ENCODE measurements at regions not wholly inside any gene's neighbourhood (a gene's known extent, or its start where the extent isn't known, plus 50 kb on each side); places are given as distances from the start of the nearest gene placed in this dataset.

DNA sequence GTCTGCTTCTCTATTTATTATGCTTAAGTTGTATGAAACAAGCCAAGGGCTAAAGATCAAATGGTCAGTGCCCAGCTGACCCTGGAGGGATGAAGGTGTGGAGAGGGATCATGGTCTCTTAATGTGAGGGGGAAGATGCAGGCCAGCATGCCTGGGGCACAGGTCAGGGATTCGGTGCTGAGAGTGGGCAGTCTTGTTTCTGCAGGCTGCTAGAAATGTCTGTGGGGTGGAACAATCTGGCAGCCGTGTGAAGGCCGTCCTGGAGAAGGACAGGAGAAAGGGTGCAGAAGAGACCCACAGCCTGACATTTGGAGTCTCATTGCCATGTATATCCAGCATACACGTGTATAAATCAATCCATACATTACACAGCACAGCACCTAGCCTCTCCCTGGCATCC lies 258.3 kb upstream of the MOCS1 start:
- no peak for DNase-seq

DNA sequence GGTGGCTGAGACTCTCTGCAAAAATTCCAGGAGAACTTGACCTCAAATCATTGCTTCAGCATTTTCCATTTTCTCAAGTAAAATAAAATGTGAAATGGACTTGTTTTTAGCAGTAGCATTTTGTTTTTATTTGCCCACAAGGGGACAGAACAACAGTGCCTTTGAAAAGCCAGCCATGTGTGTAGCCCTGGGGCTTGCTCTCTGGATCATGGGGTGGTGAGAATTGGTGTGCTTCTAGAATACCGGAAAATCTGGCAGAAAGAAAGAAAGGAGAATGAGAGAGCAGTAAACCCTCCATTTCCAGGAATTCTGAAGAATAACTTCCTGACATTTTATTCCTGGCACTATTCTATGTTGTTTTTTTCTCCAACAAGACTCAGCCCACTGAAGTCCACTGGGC lies 254.7 kb upstream of the MOCS1 start:
- DNase-seq, result no peak

- no peak for DNase-seq
These were observed 253.4 kb upstream of the MOCS1 start for GRCh38 chr6:40187535-40188144.

DNA sequence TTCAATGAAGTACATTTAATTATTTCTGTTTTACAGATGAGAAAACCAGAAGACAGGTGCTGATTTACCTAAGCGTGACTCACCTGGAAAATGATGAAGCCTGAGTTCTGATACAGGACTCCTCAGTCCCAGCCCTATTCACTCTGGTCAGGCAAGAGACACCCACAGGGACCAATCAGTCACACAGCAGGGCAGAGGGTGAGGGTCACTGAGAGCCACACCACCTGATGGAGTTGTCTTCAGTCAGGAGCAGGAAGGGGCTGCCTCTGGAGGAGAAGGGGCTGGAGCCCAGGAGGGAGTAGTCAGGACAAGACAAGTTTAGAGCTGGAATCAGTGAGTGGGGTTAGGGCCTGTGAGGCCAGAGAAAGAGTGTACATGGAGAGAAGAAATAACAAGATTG lies 251.2 kb upstream of the MOCS1 start:
- no peak for DNase-seq

DNA sequence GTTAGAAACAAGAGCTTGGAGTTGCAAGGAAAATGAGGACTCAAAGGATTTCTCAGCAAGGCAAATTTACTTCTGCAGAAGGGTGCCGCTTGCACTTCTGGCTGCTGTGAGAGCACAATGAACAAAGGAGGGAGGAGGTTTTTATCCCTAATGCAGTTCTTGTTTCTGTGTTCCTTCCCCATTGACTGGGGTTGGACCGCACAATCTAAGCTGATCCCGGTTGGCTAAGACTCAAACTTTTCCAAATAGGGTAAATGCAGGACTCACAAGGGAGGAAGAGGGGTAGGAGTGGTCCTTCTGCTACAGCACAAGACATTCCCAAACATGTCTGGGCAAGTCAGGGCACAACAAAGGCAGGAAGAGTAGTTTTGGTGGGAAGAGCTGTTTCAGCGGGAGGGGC lies 249.6 kb upstream of the MOCS1 start:
- DNase-seq, result no peak

DNA sequence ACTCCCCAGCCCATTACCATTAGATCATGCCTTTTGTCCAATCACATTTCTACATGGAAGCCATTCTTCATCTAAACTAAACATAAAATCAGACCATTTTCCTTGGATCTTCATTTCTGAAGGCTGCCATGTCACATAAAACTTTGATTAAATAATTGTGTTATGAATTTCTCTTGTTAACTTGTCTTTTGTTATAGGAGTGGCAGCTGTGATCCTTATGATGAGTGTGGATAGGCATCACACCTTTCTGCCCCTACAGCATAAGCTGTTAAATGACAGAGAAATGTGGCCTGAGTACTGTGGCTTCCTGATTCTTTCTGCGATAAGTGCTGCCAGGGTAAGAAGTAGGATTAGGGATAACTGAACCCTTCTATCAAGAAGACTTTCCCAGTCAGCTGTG lies 247.1 kb upstream of the MOCS1 start:
- DNase-seq, result no peak

GRCh38 chr6:40180271-40180670 lies 246.0 kb upstream of the MOCS1 start:
- no peak for DNase-seq

GRCh38 chr6:40179496-40179895 lies 245.2 kb upstream of the MOCS1 start:
- no peak for DNase-seq

GRCh38 chr6:40177598-40177997 lies 243.3 kb upstream of the MOCS1 start:
- no peak for DNase-seq

- DNase-seq, result no peak
These were observed 241.9 kb upstream of the MOCS1 start for GRCh38 chr6:40176152-40176551.

- DNase-seq, result no peak
These were observed 238.0 kb upstream of the MOCS1 start for GRCh38 chr6:40172272-40172671.

DNA sequence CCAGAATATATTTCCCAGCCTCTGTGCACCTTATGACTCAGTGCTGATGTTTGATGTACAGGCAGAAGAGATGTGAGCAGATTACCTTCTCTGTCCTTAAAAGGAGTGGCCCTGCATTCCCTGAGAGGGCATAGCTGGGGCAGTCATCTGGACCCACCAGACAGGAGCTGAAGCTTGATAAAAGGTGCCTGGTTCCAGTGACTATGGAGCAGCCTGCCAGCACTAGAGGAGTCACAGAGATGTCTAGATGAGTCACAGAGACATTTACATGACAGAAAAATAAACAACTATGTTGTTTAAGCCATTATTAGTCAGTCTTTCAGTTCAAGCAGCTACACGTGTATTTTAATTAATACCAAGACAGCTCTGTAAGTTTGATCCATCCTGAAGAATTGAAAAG lies 237.1 kb upstream of the MOCS1 start:
- no peak for DNase-seq

- no peak for DNase-seq
These were observed 236.6 kb upstream of the MOCS1 start for GRCh38 chr6:40170856-40171255.

DNA sequence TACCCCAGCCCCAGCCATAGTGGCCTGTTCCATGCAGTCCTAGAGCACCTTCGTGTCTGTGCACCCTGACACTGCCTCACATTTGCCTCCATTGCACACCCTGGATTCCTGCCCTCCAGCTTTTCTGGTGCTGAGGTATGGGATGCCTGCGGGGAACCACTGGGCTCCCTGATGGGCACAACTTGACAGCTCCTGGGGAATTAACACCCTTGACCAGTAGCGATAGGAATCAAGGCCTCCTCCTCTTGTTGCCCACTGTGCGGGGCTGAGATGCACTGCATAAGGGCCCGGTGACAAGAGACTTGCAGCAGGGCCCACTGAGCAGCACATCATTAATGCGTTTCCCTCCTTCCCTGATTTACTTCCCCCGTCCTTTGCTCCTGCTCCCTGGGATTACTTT lies 235.6 kb upstream of the MOCS1 start:
- DNase-seq, result no peak

DNA sequence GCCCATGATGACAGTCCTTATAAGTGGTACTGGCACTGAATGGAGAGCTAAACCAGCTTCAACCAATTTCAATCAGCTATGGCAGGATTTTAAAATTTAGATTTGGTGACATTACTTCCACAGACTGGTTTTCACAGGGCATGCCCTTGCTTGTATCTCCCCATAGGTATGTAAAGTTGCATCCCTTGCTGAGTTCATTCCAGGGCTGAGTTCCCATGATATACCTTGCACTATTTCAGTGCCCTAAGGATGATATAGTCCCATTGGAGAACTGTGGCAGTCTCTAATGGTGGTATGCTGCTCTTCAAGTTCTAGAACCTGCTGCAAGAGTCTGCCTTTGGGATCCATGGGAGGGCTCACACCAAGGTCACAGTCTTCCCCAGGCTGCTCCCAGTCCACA lies 232.7 kb upstream of the MOCS1 start:
- DNase-seq, result no peak

GRCh38 chr6:40165036-40165709 lies 230.9 kb upstream of the MOCS1 start:
- DNase-seq, result no peak

GRCh38 chr6:40164345-40164755 lies 230.1 kb upstream of the MOCS1 start:
- DNase-seq, result no peak

- DNase-seq, result no peak
These were observed 229.7 kb upstream of the MOCS1 start for GRCh38 chr6:40163924-40164323.

GRCh38 chr6:40162074-40162473 lies 227.8 kb upstream of the MOCS1 start:
- no peak for DNase-seq

DNA sequence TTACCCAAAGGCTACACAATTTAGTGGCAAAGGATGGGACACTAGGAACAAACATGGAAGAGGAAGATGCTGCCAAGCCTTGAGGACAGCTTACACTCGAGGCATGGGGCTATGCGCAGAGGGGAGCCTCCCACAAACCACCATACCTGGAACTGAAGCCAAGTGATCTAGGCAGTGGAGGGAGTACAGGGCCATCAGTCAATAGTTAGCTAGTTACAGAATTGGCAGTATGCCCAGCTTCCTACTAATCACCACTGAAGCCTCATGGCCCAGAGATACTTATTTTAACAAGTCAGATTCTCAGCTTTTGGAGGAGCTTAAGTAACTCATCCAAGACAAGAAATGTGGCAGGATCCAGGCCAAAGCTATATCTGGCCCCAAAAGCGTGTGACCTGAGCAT lies 226.6 kb upstream of the MOCS1 start:
- no peak for DNase-seq

- DNase-seq, result no peak
These were observed 225.6 kb upstream of the MOCS1 start for GRCh38 chr6:40159865-40160264.

DNA sequence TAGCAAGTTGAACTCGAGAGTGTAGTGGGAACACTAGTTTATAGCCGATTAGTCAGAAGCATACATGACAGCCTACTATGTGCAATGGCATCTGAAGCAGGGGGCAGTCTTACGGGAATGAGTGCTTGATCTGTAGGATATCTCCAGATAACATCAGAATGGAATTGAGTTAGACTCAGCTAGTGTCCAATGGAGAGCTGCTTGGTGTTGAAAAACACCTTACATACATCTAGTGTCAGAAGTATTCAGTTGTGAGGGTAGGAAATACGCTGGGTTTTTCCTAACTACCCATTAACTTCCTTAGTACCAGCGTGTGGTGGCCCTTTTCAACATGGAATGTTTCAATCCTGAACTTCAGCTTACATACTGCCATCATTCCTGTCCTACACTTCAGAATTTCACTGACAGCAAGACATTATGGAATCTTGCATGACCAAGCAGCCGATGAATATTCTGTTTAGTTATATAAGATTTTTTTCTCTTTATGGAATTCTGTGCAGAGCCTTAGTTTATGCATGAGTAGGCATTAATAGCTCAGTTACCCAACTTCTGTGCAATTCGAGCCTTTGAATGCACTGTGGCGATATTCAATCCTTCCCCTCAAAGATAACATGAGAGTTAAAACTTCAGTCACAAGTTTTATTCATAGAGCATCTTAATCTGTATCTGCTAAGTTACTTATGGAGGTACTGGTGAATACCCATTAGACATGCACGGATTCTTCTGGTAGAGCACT lies 218.6 kb upstream of the MOCS1 start:
- DNase-seq, result no peak

GRCh38 chr6:40152196-40152595 lies 217.9 kb upstream of the MOCS1 start:
- no peak for DNase-seq

GRCh38 chr6:40148882-40149573 lies 214.8 kb upstream of the MOCS1 start:
- no peak for DNase-seq

All from CD4-positive, alpha-beta T cell treated with Interleukin-1 beta for 1 hour (primary cell).